ENCODE measurements at regions not wholly inside any gene's neighbourhood (a gene's known extent, or its start where the extent isn't known, plus 50 kb on each side); places are given as distances from the start of the nearest gene placed in this dataset.

GRCh38 chr18:73023975-73024374 lies 156.2 kb upstream of the NETO1 start:
- no peak for TF ChIP-seq POLR2A (IDR thresholded peaks at IDR 0.05)
- TF ChIP-seq POLR2AphosphoS5 (IDR thresholded peaks at IDR 0.05), result no peak
- no peak for TF ChIP-seq CTCF (IDR thresholded peaks at IDR 0.05)

Data from gastroesophageal sphincter (tissue), 3 donors.